Endodermal cell (in vitro differentiated cells): ENCODE measurements at regions not wholly inside any gene's neighbourhood (a gene's known extent, or its start where the extent isn't known, plus 50 kb on each side); places are given as distances from the start of the nearest gene placed in this dataset.
A peak's percentile ranks its signal among the peaks of the same experiment; 100 is the strongest.

Source experiments
- DNase-seq: peaks from one replicate; pipeline ENCODE4 v3.0.0-alpha.2; 2017
- H3K27ac ChIP-seq: 2 replicates; pipeline ENCODE4 v1.5.1; 2013; ENCODE audit warnings: mild to moderate bottlenecking, low read depth, low read length, moderate library complexity
- H3K27me3 ChIP-seq: 2 replicates; pipeline ENCODE4 v1.6.1; 2013; ENCODE audit warnings: mild to moderate bottlenecking, low read length, moderate library complexity; ENCODE audit not compliant: insufficient read depth, control insufficient read depth, poor library complexity, severe bottlenecking
- H3K36me3 ChIP-seq: 2 replicates; pipeline ENCODE4 v1.7.0; 2013; ENCODE audit warnings: mild to moderate bottlenecking, low read length, moderate library complexity; ENCODE audit not compliant: control insufficient read depth, insufficient read depth
- H3K4me1 ChIP-seq: one replicate; pipeline ENCODE4 v1.7.0; 2013; ENCODE audit warnings: low read length; ENCODE audit not compliant: control insufficient read depth, insufficient read depth
- H3K4me3 ChIP-seq: 2 replicates; pipeline ENCODE4 v1.5.1; 2013; ENCODE audit warnings: mild to moderate bottlenecking, low read length, moderate library complexity
- H3K9ac ChIP-seq: 2 replicates; pipeline ENCODE4 v1.6.1; 2013; ENCODE audit warnings: mild to moderate bottlenecking, low read length, moderate library complexity; ENCODE audit not compliant: poor library complexity, severe bottlenecking; ENCODE audit errors: extremely low read depth
- H3K9me3 ChIP-seq: 2 replicates; pipeline ENCODE4 v1.6.1; 2013; ENCODE audit warnings: mild to moderate bottlenecking, low read length, moderate library complexity; ENCODE audit not compliant: control insufficient read depth
- H3K27ac Mint-ChIP-seq: 2 replicates; pipeline ENCODE4 v1.8.0; 2020; ENCODE audit warnings: mixed read lengths
- H3K27me3 Mint-ChIP-seq: 2 replicates; pipeline ENCODE4 v1.8.0; 2021; ENCODE audit warnings: mild to moderate bottlenecking, mixed read lengths; ENCODE audit not compliant: insufficient read depth
- H3K36me3 Mint-ChIP-seq: 2 replicates; pipeline ENCODE4 v1.8.0; 2020; ENCODE audit warnings: low read depth, mixed read lengths
- H3K4me1 Mint-ChIP-seq: 2 replicates; pipeline ENCODE4 v1.8.0; 2020; ENCODE audit warnings: mixed read lengths
- H3K4me3 Mint-ChIP-seq: 2 replicates; pipeline ENCODE4 v1.8.0; 2020; ENCODE audit warnings: mild to moderate bottlenecking, moderate library complexity, mixed read lengths
- H3K9me3 Mint-ChIP-seq: 2 replicates; pipeline ENCODE4 v1.8.0; 2020; ENCODE audit warnings: mild to moderate bottlenecking, mixed read lengths
- CTCF ChIP-seq: fragments of 200-600 bp; sonication (generic); conservative IDR thresholded peaks from 2 replicates; pipeline ENCODE4 v1.5.0; 2021; ENCODE audit warnings: antibody characterized with exemption, mild to moderate bottlenecking
- WGBS, 2 experiments: methylation state at CpG; one replicate each; pipeline versions ENCODE4 v1.1.5 to v1.1.7; 2013; ENCODE audit warnings: missing lambda C conversion rate in 2 of 2, mixed read lengths in 1 of 2; ENCODE audit not compliant: insufficient coverage in 1 of 2, insufficient read length in 1 of 2; 5-methylcytosine and 5-hydroxymethylcytosine counted together

GRCh38 chr12:19998411-19998810, 369.9 kb upstream of the PDE3A start:
- Mint-ChIP-seq H3K4me1 (peaks cover 24% of the 10 kb centered on the region), H3K36me3 (no peaks in the 10 kb centered on the region), H3K4me3 (no peak overlapping the region), H3K27me3 (no peaks in the 10 kb centered on the region), H3K9me3 (no peaks in the 10 kb centered on the region), H3K27ac (no peak overlapping the region)
- H3K4me1 ChIP-seq = peaks cover 3% of the 10 kb centered on the region
- no peak overlapping the region for H3K27ac ChIP-seq
- H3K36me3 ChIP-seq = no peaks in the 10 kb centered on the region
- TF ChIP-seq CTCF = no peak
- H3K4me3 ChIP-seq = no peak overlapping the region
- H3K27me3 ChIP-seq = no peaks in the 10 kb centered on the region
- no peaks in the 10 kb centered on the region for H3K9me3 ChIP-seq
- 80 to 96% methylated on average over 1 of the region's 1 CpG for WGBS, 2 experiments
- DNase-seq = no peak
- H3K9ac ChIP-seq = no peak overlapping the region

- Mint-ChIP-seq H3K4me3 (no peak overlapping the region), H3K27ac (no peak overlapping the region)
These were observed 369.2 kb upstream of the PDE3A start for GRCh38 chr12:19998961-19999804.

GRCh38 chr12:19999805-20000138, 368.6 kb upstream of the PDE3A start:
- Mint-ChIP-seq H3K9me3 (no peaks in the 10 kb centered on the region), H3K4me1 (peaks cover 24% of the 10 kb centered on the region), H3K36me3 (no peaks in the 10 kb centered on the region), H3K27me3 (no peaks in the 10 kb centered on the region), H3K4me3 (no peak overlapping the region), H3K27ac (no peak overlapping the region)
- DNase-seq = no peak
- 100% methylated on average over 1 of the region's 1 CpG; no CpG with 5 or more reads in 1 of the 2 experiments for WGBS, 2 experiments
- no peaks in the 10 kb centered on the region for H3K36me3 ChIP-seq
- peaks cover 3% of the 10 kb centered on the region for H3K4me1 ChIP-seq
- no peaks in the 10 kb centered on the region for H3K27me3 ChIP-seq
- no peak overlapping the region for H3K4me3 ChIP-seq
- H3K27ac ChIP-seq = peak overlapping the region; percentile 13
- no peak for TF ChIP-seq CTCF
- no peak overlapping the region for H3K9ac ChIP-seq
- H3K9me3 ChIP-seq = no peaks in the 10 kb centered on the region

More at GRCh38 chr12:19998961-19999804, 369.2 kb upstream of the PDE3A start:
- WGBS, 2 experiments = 75 to 88% methylated on average over 4 of the region's 5 CpGs
- peak overlapping the region; percentile 13 for H3K27ac ChIP-seq
- no peak overlapping the region for H3K9ac ChIP-seq
- no peaks in the 10 kb centered on the region for H3K27me3 Mint-ChIP-seq
- TF ChIP-seq CTCF = no peak
- H3K9me3 Mint-ChIP-seq = no peaks in the 10 kb centered on the region
- H3K4me3 ChIP-seq = no peak overlapping the region
- H3K4me1 Mint-ChIP-seq = peaks cover 24% of the 10 kb centered on the region
- no peaks in the 10 kb centered on the region for H3K36me3 Mint-ChIP-seq
- H3K9me3 ChIP-seq = no peaks in the 10 kb centered on the region
- peaks cover 3% of the 10 kb centered on the region for H3K4me1 ChIP-seq
- H3K27me3 ChIP-seq = no peaks in the 10 kb centered on the region
- no peaks in the 10 kb centered on the region for H3K36me3 ChIP-seq
- DNase-seq = no peak
